ENCODE measurements at regions not wholly inside any gene's neighbourhood (a gene's known extent, or its start where the extent isn't known, plus 50 kb on each side); places are given as distances from the start of the nearest gene placed in this dataset.
"Not testable (repeated sequence)": the region's sequence is repeated elsewhere in the genome, so short reads cannot be mapped to it uniquely, and the experiment has no call there.

DNA sequence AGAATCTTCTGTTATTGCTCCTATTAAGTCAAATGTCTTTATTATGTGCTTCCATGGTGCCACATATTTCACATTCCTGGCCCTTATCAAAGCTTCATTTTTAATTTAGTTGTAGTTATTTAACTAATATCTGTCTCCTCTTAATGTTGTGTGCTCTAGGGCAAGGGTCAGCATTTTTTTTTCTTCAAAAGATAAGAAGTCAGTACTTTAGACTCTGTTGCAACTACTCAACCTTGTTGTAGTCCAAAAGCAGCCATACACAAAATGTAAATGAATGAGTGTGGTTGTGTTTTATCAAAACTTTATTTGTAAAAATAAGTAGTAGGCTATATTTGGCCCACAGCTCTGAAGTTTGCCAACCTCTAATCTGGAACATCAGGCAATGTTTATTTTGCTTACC, 394.7 kb upstream of the CBLB start:
- DNase-seq (ENCODE audit: low read depth), result no peak

DNA sequence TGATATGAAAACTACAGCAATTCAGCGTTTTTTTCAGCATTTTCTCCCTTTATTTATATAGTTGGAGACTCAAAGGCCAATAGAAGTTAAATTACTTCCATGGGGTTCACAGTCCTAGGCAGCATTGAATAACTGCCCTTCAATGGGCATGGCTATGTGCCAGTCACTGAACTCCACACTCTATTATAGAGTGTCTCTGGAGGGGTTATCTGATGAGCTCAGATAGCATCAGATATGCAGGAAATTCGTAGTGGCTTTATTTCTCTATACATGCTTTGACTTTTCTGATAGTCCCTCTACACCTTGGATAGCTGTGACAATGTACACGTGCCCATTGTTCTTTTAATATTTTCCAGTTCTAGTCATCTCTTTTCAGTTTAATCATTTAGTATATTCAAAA, 396.9 kb upstream of the CBLB start:
- DNase-seq (ENCODE audit: low read depth), result no peak

DNA sequence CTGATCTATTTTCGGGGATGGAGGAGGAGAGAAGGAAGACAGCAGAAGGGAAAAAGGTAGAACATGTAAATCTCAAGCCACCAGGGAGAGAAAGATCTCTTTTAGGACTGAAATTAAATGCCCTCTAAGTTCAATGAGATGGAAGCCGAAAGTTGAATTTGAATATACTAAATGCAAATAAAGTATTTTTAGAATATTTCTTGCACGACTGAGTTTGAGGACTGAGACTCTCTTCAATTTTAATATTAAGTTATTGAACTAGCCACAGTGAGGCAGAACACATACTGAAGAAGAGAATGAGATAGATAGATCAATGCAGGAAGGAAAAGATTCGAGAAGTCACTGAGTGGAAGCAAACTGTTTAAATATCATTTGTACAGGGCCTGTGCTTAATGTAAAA, 399.9 kb upstream of the CBLB start:
- DNase-seq (ENCODE audit: low read depth), result no peak

DNA sequence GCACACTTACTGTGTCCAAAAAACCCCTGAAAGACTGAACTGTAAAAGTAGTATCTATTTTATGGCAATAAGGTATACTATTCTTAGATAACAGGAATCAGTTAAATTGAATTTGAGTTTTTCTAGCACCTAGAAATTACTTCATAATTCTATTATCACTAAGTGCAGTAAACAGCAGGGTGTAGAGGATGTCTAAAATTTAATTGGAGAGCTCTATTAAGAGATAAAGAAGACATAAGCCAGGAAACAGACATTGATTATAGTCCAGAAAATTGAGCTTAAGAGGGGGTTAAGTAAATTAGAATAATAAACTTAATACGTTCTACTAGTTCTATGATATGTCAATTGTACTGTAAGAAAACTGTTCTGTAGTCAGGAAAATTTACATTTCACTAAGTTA, 403.5 kb upstream of the CBLB start:
- DNase-seq (ENCODE audit: low read depth), result no peak

DNA sequence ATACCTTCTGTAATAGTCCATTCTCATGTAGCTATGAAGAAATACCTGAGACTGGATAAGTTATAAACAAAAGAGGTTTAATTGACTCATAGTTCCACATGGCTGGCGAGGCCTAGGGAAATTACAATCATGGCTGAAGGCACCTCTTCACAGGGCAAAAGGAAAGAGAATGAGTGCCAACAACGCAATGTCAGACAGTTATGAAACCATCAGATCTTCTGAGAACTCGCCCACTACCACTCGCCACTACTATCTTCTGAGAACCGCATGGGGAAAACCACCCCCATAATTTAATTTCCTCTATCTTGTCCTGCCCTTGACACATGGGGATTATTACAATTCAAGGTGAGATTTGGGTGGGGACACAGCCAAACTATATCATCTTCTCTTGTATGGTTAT, 406.8 kb upstream of the CBLB start:
- no peak for DNase-seq (ENCODE audit: low read depth)

DNA sequence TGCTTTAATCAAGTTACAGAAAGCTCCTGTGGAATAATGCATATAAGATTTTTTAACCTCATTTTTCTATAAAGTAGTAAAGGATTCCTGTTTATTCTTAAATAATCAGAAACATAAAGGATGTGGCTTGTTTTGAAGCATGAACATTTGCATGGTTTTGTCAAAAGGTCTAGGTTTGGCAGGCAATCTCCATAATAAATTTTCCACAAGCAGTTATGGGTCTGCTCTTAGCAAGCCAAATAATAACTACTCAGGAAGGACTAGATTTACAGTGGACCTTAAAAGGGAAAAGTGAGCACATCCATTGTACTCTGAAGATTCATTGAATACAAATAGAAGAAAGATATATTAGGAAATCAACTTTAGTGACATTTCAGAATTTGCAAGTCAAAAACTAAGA, 407.3 kb upstream of the CBLB start:
- no peak for DNase-seq (ENCODE audit: low read depth)

DNA sequence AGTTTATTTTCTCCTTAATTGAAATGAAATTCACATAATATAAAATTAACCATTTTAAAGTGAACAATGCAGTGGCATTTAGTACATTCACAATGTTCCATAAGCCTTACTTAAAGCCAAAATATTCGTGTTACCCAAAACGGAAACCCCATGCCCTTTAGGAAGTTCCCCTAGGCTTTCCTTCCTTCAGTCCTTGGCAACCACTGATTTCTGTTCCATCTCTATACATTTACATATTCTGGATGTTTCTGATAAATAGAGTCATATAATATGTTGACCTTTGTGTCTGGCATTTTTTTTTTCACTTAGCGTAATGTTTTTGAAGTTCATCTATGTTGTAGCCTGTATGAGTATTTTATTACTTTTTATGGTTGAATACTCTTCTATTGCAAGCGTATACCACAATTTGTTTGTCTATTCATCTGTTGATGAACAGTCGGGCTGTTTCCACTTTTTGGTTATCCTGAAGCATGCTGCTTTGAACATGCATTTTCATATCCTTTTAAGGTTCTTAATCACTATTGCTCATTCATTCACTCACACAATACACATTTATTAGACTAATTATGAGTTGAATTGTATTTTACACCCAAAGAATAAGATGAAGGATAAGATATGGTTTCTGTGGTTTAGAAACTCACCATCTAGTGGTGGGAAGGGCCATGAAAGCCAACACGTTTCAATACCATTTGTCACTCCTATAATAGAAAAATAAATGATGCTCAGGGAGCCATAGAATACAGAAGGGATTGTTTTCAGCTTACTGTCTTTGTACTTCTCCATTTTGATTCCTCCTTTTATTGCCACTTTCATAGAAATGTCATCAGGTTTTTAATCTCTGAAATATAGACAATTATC, 408.2 kb upstream of the CBLB start:
- DNase-seq (ENCODE audit: low read depth), result no peak

DNA sequence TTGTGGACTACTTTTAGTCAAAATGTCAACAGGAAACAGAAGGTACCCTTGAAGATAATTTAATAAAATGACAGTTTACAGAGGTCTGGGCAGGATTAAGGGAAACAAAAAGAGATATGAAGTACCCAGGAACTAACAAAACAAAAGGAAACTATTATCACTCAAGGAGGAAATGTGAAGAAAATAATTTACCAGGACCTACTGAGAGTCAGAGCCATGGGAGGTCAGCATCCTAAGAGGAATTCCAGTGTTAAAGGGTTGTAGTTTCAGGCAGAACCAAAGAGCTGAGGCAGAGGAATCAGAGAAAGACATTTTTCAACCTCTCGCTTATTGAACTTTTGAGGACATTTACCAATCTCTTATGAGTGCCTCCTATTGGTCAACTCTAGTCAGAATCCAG, 408.9 kb upstream of the CBLB start:
- no peak for DNase-seq (ENCODE audit: low read depth)

DNA sequence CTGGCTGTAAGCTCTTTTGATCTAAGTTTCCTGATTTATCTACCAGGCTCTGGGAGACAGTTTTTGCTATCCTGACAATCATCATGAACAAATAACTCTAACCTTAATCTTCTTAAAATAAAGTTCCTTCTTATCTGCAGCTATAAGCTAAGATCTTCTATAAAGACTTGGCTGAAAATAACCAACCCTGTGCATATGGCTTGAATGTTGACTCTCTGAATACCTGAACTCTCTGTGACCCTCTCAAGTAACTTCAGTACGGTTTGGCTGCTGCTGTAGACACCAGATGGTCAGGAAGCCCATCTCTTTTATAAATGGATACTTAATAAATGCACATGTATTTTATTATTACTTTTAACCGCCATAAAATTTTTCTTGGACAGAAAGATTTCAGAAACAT, 412.4 kb upstream of the CBLB start:
- no peak for DNase-seq (ENCODE audit: low read depth)

DNA sequence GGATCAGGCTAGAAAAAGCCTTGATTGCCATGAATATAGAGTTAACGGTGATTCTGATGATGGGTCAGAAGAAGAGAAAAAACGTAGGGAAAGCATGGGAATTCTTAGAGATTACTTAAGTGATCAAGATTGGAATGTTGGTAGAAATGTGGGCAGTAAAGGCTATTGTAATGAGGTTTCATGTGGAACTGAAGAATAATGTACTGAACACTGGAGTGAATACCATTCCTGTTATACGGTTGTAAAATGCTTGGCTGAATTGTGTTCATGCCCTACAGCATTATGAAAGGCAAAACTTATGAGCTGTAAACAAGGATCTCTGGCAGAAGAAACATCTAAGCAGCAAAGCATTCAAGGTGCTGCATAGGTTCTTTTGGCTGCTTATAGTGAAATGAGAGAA, 414.1 kb upstream of the CBLB start:
- no peak for DNase-seq (ENCODE audit: low read depth)

DNA sequence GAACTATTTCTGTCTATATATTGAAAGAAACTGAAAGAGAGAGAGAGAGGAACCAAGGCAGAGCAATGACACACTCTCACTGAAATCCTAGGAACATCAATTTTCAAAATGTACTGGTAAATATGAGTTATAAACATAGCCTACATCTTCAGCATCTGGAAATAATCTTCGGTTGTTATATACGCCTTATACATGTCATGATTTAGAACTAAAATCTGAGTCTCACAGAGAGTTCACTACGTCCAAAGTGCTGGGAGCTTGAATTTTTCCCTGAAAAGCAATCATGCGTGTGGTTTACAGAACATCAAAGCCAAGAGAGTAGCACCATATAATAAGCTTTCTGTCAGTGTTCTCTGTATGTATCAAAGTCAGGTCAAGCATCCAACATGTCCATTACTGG, 420.0 kb upstream of the CBLB start:
- no peak for DNase-seq (ENCODE audit: low read depth)

DNA sequence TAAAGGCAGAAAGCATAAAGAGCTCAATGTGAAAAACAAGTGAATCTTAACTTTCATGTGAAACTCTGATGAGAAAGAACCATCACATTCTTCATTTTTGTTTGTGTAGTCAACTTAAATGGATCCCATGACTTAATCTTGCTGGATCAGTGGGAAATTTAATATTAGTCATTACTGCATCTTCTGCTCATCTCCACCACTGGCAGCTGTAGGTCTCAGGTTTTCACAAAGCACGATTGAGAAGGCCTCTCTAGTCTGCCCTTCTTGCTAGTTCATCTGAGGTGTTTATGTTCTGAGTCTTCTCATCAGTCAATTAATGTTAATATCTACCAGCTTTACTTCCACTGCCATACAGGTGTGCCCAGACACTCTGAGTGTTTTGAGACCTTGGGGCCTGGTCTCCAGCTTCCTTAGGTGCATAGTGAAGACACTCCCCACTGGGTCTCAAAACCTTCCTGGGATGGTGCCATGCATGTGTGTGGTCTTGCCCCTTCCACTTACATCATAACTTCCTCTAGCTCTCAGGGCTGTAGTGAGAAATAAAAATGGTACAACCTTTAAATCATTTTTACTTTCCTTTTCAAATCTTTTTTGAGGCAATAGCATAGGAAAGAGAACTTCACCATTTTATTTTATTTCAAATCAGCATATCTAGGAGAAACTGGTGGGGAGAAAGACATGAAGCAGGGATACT, 421.6 kb upstream of the CBLB start:
- DNase-seq (ENCODE audit: low read depth), result no peak

DNA sequence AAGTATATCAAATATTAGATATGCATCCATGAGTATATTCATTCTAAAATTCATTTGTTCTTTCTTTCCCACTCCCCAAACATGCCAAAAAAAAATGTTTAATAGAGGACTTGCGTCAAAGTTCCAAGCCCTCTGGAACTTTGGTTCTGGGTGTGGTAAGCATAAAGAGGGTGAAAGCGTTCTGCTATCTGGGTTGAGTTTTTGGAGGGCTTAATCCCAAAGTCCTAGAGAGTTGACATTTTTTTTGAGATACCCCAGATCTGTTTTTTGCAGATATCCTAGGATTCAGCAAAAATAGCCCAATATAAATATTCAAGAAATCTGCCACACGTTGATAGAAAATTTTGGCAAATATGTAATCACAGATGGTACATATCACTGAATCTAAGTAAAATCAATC, 424.3 kb upstream of the CBLB start:
- no peak for DNase-seq (ENCODE audit: low read depth)

DNA sequence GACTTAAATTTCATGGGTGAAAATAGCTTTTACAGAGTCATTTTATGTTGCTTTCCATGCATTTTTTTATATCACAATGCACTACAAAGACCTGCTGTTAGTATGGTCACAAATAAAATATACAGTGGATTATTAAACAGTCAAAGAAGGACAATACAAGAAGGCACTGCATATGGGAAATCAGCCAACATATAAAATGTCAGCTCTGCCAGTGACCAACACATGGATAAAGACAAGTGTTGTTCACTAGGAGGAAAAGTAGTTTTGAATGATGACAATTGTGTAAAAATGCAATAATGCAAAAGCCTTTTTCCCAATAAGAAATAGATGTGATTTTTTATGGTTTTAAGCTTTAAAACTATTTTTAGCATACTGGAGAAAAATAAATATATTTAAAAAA, 425.3 kb upstream of the CBLB start:
- DNase-seq (ENCODE audit: low read depth), result no peak

DNA sequence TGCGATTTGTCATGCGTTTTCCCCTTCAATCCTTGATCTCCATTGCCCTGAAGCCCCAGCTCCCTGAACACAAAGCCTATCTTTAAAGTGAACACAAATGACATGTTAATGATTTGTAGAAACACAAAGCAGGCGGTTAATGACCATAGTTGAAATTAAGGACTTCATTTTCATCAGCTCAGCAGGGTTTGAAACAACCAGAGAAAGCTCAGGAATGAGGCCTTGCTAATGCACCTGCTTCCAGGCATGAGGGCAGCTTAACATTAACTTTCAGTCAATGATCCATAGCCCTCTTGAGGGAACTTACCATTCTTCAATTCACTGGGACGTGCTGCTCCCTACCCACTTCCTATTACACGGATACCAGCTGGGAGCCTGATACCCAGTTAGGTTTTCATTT, 427.2 kb upstream of the CBLB start:
- DNase-seq (ENCODE audit: low read depth), result no peak

DNA sequence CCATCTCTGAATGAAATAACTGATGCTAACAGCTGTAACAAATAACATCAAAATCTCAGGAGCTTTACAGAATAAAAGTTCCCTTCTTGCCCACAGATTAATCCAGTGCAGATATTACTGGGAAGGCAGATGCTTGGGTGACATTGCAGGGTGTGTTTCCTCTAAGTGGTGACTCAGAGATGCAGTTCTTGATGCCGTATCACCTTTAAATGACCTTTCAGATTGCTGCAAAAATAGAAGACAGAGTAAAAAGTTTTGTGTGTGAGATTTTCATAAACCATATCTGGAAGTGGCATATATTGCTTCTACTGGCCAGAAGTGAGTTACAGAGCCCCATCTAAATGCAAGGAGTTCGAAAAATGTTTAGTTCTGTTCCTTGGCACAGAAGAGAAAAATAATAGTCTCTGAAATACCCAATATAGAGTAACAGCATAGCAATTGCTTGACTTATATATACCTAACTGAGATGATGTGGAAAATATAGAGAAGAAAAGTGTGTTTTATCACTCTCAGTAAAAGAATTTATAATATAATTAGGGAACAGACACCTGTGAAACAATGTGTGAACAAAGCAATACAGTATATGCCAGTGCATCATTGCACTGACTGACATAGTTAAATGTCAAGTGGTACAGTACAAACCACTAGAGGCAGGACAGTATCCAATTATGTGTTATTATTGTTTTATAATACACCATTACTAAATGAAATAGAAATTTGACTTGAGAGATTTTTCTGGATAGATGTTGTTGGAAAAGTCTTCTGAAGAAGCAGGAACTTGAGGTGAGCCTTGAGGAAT, 430.7 kb upstream of the CBLB start:
- no peak for DNase-seq (ENCODE audit: low read depth)

DNA sequence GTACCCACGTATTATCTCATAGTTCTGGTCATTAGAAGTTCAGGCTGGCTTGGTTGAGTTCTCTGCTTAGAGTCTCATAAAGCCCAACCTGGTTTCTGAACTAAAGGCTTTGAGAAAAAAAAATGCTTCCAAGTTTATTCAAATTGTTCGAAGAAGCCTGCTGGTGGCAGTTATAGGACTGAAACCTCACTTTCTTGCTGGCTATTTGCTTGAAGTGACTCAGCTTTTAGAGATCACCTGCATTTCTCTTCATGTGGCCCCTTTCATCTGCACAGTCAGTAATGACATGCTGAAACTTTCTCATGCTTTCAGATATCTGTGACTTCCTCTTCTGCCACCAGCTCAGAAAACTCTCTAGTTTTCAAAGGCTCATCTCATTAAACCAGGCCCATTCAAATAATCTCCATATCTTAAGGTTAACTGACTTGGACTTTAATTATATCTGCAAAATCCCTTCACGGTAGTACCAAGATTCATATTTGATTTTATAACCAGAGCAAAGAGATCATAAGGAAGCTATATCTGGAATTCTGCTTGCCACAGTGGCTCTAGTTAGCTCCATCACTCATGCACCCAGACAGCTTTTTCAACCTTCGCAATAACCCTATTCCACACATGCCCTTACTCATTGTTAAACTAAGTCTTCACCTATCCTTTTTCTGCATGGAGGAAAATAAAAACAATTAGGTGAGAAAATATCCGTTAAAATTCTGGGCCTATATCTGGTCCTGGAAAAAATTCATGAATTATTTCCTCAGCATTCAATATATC, 433.8 kb upstream of the CBLB start:
- no peak for DNase-seq (ENCODE audit: low read depth)

DNA sequence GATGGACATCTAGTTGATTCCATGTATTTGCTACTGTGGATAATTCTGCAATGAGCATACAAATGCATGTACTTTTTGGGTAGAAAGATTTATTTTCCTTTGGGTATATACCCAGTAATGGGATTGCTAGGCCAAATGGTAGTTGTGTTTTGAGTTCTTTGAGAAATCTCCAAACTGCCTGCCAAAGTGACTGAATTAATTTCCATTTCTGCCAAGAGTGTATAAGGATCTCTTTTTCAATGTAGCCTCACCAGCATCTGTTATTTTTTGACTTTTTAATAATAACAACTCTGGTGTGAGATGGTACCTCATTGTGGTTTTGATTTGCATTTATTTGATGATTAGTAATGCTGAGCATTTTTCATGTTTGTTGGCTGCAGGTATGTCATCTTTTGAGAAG, 435.0 kb upstream of the CBLB start:
- DNase-seq (ENCODE audit: low read depth), result no peak

DNA sequence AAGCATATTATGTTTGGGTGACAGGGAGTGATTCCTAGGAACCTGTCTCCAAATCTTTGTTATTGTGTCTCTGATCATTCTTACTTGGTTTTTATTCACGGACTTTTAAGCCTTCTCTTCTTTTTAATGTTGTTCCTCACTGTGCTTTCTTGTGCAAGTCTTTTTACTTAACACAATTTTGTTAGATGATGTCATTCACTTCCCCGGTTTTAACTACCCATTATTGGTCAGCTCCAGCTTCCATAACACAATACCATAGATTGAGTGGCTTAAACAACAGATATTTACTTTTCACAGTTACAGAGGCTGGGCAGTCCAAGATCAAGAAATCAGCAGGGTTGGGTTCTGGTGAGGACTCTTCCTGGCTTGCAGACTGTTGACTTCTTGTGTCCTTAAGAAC, 436.3 kb upstream of the CBLB start:
- no peak for DNase-seq (ENCODE audit: low read depth)

DNA sequence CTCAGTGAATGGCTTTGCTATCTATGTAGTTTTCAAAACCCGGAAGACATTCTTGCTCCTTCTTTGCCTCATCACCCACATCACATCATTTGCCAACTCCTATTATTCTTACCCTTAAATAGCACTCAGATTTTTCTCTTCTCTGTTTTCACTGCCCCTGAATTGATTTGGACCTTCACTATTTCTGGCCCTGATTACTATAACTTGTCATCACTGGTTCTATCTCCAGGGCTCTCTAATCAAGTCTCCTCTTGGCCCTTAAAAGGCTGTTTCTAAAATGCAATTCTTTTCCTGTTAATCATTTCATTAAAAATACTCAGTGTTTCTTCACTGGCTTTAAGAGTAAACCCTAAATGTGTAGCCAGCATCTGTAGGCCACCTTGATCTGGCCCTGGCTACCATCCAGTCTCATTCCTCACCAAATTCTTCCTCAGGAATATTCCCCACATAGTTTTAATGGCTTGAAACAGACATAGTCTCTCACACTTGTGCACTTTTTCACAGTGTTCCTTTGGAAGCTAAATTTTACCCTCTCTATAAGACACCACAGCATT, 437.1 kb upstream of the CBLB start:
- no peak for DNase-seq (ENCODE audit: low read depth)

DNA sequence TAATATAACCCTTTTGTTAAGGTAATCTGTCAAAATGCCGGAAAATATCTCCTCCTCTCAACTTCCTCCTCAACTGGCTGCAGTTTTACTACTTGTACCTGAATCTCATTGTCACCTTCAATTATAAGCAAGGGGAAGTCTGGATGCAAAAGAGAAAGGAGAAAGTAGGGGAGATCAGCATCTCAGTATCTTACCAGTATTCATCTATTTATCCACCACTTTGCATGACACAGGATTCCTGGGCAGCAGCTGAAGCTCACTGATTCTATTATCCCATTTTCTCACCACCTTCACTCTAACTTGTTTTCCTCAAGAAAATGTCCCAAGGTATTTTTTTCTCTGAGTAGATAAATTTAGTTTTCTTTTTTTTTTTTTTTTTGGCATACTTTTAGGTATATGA, 440.5 kb upstream of the CBLB start:
- no peak for DNase-seq (ENCODE audit: low read depth)

DNA sequence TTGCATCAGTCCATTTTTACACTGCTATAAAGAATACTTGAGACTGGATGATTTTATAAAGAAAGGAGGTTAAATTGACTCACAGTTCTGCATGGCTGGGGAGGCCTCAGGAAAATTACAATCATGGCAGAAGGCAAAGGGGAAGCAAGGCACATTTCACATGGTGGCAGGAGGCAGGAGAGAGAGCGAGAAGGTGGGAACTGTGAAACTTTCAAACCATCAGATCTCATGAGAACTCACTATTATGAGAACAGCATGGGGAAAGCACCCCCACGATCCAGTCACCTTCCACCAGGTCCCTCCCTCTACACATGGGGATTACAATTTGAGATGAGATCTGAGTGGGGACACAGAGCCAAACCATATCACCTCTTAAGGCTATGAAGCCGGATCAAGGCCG, 441.0 kb upstream of the CBLB start:
- DNase-seq (ENCODE audit: low read depth), result not testable (repeated sequence)

Data from stimulated activated CD8-positive, alpha-beta memory T cell treated with anti-CD3 and anti-CD28 coated beads, Interleukin-15, amount 100 ng/mL, for 24 hours (primary cell).